ENCODE measurements at regions not wholly inside any gene's neighbourhood (a gene's known extent, or its start where the extent isn't known, plus 50 kb on each side); places are given as distances from the start of the nearest gene placed in this dataset.

DNA sequence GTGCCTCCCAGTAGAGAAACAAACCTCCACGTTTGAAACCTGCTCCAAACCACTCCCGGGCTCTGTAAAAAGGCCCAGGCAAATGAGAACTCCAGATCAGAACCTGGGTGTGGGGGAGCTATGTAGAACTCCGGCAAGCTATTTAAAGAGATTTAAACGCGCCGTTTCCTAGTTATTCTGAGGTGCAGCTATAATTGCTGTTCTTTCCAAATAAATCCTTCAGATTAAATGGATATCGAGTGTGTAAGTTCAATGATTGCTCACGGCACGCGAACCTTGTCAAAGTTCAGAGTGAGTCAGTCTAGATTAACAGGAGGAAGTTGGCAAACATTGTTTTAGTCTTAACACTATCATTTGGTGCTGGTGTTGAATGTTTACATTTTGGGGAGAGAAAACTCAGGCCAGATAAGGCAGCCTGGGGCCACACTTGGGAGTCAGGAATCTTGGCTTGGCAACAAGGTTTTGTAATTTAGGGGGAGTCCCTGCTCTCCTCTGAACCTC, 92.9 kb upstream of the SALL1 start (continued):
- TF ChIP-seq, protein P1, sequence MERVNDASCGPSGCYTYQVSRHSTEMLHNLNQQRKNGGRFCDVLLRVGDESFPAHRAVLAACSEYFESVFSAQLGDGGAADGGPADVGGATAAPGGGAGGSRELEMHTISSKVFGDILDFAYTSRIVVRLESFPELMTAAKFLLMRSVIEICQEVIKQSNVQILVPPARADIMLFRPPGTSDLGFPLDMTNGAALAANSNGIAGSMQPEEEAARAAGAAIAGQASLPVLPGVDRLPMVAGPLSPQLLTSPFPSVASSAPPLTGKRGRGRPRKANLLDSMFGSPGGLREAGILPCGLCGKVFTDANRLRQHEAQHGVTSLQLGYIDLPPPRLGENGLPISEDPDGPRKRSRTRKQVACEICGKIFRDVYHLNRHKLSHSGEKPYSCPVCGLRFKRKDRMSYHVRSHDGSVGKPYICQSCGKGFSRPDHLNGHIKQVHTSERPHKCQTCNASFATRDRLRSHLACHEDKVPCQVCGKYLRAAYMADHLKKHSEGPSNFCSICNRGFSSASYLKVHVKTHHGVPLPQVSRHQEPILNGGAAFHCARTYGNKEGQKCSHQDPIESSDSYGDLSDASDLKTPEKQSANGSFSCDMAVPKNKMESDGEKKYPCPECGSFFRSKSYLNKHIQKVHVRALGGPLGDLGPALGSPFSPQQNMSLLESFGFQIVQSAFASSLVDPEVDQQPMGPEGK (CRISPR knock-in tag; IDR thresholded peaks at IDR 0.05) = peak; percentile 79
- no peak for TF ChIP-seq ZIK1 (CRISPR knock-in tag; IDR thresholded peaks at IDR 0.05; ENCODE audit: borderline replicate concordance, low read depth)
- TF ChIP-seq ZMAT3 (CRISPR knock-in tag; conservative IDR thresholded peaks at IDR 0.05) = no peak
- TF ChIP-seq, protein P2, sequence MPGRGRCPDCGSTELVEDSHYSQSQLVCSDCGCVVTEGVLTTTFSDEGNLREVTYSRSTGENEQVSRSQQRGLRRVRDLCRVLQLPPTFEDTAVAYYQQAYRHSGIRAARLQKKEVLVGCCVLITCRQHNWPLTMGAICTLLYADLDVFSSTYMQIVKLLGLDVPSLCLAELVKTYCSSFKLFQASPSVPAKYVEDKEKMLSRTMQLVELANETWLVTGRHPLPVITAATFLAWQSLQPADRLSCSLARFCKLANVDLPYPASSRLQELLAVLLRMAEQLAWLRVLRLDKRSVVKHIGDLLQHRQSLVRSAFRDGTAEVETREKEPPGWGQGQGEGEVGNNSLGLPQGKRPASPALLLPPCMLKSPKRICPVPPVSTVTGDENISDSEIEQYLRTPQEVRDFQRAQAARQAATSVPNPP (CRISPR knock-in tag; IDR thresholded peaks at IDR 0.05) = no peak
- no peak for TF ChIP-seq SUZ12 (IDR thresholded peaks at IDR 0.05; ENCODE audit: low read depth, low read length)
- TF ChIP-seq RXRA (CRISPR knock-in tag; IDR thresholded peaks at IDR 0.05) = peak; percentile 26; the same call in 1 of the 2 replicates
- no peak for TF ChIP-seq TGIF2 (CRISPR knock-in tag; IDR thresholded peaks at IDR 0.05)
- no peak for TF ChIP-seq MTA1 (CRISPR knock-in tag; IDR thresholded peaks at IDR 0.05; ENCODE audit: borderline replicate concordance)
- TF ChIP-seq IRF2 (CRISPR knock-in tag; IDR thresholded peaks at IDR 0.05) = peak; percentile 43; the same call in 1 of the 2 replicates
- TF ChIP-seq FLYWCH1 (CRISPR knock-in tag; IDR thresholded peaks at IDR 0.05) = no peak
- no peak for TF ChIP-seq FOXP1 (IDR thresholded peaks at IDR 0.05)
- TF ChIP-seq FOXP1 (CRISPR knock-in tag; IDR thresholded peaks at IDR 0.05) = peak; percentile 77
- no peak for TF ChIP-seq ZNF383 (CRISPR knock-in tag; IDR thresholded peaks at IDR 0.05; ENCODE audit: borderline replicate concordance)
- no peak for TF ChIP-seq ZNF577 (CRISPR knock-in tag; IDR thresholded peaks at IDR 0.05; ENCODE audit: borderline replicate concordance, low read depth)
- TF ChIP-seq JDP2 (CRISPR knock-in tag; IDR thresholded peaks at IDR 0.05; ENCODE audit: borderline replicate concordance) = no peak
- TF ChIP-seq RFXANK (CRISPR knock-in tag; IDR thresholded peaks at IDR 0.05) = no peak
- peak; percentile 46; the same call in 1 of the 2 replicates for TF ChIP-seq KDM6A (CRISPR knock-in tag; IDR thresholded peaks at IDR 0.05; ENCODE audit: low read depth)
- TF ChIP-seq, protein P3, sequence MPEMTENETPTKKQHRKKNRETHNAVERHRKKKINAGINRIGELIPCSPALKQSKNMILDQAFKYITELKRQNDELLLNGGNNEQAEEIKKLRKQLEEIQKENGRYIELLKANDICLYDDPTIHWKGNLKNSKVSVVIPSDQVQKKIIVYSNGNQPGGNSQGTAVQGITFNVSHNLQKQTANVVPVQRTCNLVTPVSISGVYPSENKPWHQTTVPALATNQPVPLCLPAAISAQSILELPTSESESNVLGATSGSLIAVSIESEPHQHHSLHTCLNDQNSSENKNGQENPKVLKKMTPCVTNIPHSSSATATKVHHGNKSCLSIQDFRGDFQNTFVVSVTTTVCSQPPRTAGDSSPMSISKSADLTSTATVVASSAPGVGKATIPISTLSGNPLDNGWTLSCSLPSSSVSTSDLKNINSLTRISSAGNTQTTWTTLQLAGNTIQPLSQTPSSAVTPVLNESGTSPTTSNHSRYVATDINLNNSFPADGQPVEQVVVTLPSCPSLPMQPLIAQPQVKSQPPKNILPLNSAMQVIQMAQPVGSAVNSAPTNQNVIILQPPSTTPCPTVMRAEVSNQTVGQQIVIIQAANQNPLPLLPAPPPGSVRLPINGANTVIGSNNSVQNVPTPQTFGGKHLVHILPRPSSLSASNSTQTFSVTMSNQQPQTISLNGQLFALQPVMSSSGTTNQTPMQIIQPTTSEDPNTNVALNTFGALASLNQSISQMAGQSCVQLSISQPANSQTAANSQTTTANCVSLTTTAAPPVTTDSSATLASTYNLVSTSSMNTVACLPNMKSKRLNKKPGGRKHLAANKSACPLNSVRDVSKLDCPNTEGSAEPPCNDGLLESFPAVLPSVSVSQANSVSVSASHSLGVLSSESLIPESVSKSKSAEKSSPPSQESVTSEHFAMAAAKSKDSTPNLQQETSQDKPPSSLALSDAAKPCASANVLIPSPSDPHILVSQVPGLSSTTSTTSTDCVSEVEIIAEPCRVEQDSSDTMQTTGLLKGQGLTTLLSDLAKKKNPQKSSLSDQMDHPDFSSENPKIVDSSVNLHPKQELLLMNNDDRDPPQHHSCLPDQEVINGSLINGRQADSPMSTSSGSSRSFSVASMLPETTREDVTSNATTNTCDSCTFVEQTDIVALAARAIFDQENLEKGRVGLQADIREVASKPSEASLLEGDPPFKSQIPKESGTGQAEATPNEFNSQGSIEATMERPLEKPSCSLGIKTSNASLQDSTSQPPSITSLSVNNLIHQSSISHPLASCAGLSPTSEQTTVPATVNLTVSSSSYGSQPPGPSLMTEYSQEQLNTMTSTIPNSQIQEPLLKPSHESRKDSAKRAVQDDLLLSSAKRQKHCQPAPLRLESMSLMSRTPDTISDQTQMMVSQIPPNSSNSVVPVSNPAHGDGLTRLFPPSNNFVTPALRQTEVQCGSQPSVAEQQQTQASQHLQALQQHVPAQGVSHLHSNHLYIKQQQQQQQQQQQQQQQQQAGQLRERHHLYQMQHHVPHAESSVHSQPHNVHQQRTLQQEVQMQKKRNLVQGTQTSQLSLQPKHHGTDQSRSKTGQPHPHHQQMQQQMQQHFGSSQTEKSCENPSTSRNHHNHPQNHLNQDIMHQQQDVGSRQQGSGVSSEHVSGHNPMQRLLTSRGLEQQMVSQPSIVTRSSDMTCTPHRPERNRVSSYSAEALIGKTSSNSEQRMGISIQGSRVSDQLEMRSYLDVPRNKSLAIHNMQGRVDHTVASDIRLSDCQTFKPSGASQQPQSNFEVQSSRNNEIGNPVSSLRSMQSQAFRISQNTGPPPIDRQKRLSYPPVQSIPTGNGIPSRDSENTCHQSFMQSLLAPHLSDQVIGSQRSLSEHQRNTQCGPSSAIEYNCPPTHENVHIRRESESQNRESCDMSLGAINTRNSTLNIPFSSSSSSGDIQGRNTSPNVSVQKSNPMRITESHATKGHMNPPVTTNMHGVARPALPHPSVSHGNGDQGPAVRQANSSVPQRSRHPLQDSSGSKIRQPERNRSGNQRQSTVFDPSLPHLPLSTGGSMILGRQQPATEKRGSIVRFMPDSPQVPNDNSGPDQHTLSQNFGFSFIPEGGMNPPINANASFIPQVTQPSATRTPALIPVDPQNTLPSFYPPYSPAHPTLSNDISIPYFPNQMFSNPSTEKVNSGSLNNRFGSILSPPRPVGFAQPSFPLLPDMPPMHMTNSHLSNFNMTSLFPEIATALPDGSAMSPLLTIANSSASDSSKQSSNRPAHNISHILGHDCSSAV (CRISPR knock-in tag; IDR thresholded peaks at IDR 0.05; ENCODE audit: borderline replicate concordance) = no peak
- no peak for TF ChIP-seq CBX1 (IDR thresholded peaks at IDR 0.05; ENCODE audit: low read depth)
- TF ChIP-seq ZBTB42 (CRISPR knock-in tag; IDR thresholded peaks at IDR 0.05) = no peak
- TF ChIP-seq ZSCAN29 (CRISPR knock-in tag; conservative IDR thresholded peaks at IDR 0.05) = no peak
- no peak for TF ChIP-seq ZNF367 (CRISPR knock-in tag; IDR thresholded peaks at IDR 0.05; ENCODE audit: borderline replicate concordance)
- TF ChIP-seq CBX5 (CRISPR knock-in tag; IDR thresholded peaks at IDR 0.05; ENCODE audit: borderline replicate concordance) = no peak
